ENCODE measurements at regions not wholly inside any gene's neighbourhood (a gene's known extent, or its start where the extent isn't known, plus 50 kb on each side); places are given as distances from the start of the nearest gene placed in this dataset.

- no peak overlapping the region for H2AFZ ChIP-seq (ENCODE audit: low read depth, low read length, poor library complexity, severe bottlenecking)
- peaks cover 7% of the 10 kb centered on the region in 2 experiments; a peak in 3 of 4 replicates for H3K9me3 ChIP-seq (ENCODE audit: control insufficient read depth in 1 of 2, insufficient read depth in 1 of 2, low read depth in 1 of 2, low read length in 2 of 2)
- H3K27me3 ChIP-seq (ENCODE audit: insufficient read depth, low read length) = no peaks in the 10 kb centered on the region
- H3K4me3 ChIP-seq (replicated peaks in 1 of 2; ENCODE audit: low read depth in 1 of 2, low read length in 2 of 2) = no peak overlapping the region
- no peaks in the 10 kb centered on the region for H4K20me1 ChIP-seq (ENCODE audit: insufficient read depth)
- H3K79me2 ChIP-seq (ENCODE audit: insufficient read depth, low read length) = no peaks in the 10 kb centered on the region
- H3K9ac ChIP-seq (ENCODE audit: low read length) = no peak overlapping the region
- BruUV-seq (replicated peaks) = no TSS peak
- ChIA-PET POLR2A (no interaction called here), RAD21 (ENCODE audit: low non-redundant PET in 1 of 2, low total read pairs in 2 of 2, uncharacterized antibody in 2 of 2, unreplicated experiment in 2 of 2) (no interaction called here), CTCF (no interaction called here)
- H3K27ac ChIP-seq (ENCODE audit: low read depth, low read length) = no peak overlapping the region
- no peaks in the 10 kb centered on the region for H3K36me3 ChIP-seq (ENCODE audit: control insufficient read depth in 1 of 2, insufficient read depth in 2 of 2, low read length in 2 of 2)
- no peak for DNase-seq (ENCODE audit: low read depth, low spot score)
- no peak for ATAC-seq
- H3K4me1 ChIP-seq (ENCODE audit: control insufficient read depth in 1 of 2, insufficient read depth in 2 of 2, low read length in 2 of 2) = no peaks in the 10 kb centered on the region
- TF ChIP-seq, protein P1, sequence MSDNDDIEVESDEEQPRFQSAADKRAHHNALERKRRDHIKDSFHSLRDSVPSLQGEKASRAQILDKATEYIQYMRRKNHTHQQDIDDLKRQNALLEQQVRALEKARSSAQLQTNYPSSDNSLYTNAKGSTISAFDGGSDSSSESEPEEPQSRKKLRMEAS (IDR thresholded peaks at IDR 0.05) = no peak
- TF ChIP-seq SRF (IDR thresholded peaks at IDR 0.05; ENCODE audit: low read depth) = no peak
- no peak for TF ChIP-seq RAD21 (IDR thresholded peaks at IDR 0.05; ENCODE audit: low read depth)
- no peak for TF ChIP-seq JUND (IDR thresholded peaks at IDR 0.05)
- no peak for TF ChIP-seq SIN3A (IDR thresholded peaks at IDR 0.05; ENCODE audit: low read depth)
- TF ChIP-seq EGR1 (IDR thresholded peaks at IDR 0.05; ENCODE audit: low read depth) = no peak
- TF ChIP-seq ZBTB33 (IDR thresholded peaks at IDR 0.05; ENCODE audit: extremely low read depth, insufficient replicate concordance, low read length) = no peak
- TF ChIP-seq CBX3 (IDR thresholded peaks at IDR 0.05; ENCODE audit: low read depth) = no peak
- TF ChIP-seq CEBPB (IDR thresholded peaks at IDR 0.05; ENCODE audit: low read depth) = no peak
- TF ChIP-seq, protein P2, sequence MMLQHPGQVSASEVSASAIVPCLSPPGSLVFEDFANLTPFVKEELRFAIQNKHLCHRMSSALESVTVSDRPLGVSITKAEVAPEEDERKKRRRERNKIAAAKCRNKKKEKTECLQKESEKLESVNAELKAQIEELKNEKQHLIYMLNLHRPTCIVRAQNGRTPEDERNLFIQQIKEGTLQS (IDR thresholded peaks at IDR 0.05) = no peak
- TF ChIP-seq EZH2 (IDR thresholded peaks at IDR 0.05) = no peak
- TF ChIP-seq SP1 (IDR thresholded peaks at IDR 0.05; ENCODE audit: low read depth) = no peak
- TF ChIP-seq TCF7L2 (IDR thresholded peaks at IDR 0.05; ENCODE audit: borderline replicate concordance, extremely low read depth, insufficient read depth, insufficient read length) = no peak
- TF ChIP-seq YY1 (IDR thresholded peaks at IDR 0.05; ENCODE audit: extremely low read depth, insufficient replicate concordance, low read depth, low read length) = no peak
- no peak for TF ChIP-seq ZNF274 (IDR thresholded peaks at IDR 0.05; ENCODE audit: low read depth, low read length)
- TF ChIP-seq, protein P3, sequence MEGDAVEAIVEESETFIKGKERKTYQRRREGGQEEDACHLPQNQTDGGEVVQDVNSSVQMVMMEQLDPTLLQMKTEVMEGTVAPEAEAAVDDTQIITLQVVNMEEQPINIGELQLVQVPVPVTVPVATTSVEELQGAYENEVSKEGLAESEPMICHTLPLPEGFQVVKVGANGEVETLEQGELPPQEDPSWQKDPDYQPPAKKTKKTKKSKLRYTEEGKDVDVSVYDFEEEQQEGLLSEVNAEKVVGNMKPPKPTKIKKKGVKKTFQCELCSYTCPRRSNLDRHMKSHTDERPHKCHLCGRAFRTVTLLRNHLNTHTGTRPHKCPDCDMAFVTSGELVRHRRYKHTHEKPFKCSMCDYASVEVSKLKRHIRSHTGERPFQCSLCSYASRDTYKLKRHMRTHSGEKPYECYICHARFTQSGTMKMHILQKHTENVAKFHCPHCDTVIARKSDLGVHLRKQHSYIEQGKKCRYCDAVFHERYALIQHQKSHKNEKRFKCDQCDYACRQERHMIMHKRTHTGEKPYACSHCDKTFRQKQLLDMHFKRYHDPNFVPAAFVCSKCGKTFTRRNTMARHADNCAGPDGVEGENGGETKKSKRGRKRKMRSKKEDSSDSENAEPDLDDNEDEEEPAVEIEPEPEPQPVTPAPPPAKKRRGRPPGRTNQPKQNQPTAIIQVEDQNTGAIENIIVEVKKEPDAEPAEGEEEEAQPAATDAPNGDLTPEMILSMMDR (IDR thresholded peaks at IDR 0.05 in 2 of 3, conservative IDR thresholded peaks at IDR 0.05 in 1 of 3; ENCODE audit: borderline replicate concordance in 1 of 3, insufficient read depth in 1 of 3, low read depth in 2 of 3, low read length in 2 of 3) = no peak
- TF ChIP-seq FOSL1 (IDR thresholded peaks at IDR 0.05; ENCODE audit: low read depth) = no peak
- TF ChIP-seq, protein P4, sequence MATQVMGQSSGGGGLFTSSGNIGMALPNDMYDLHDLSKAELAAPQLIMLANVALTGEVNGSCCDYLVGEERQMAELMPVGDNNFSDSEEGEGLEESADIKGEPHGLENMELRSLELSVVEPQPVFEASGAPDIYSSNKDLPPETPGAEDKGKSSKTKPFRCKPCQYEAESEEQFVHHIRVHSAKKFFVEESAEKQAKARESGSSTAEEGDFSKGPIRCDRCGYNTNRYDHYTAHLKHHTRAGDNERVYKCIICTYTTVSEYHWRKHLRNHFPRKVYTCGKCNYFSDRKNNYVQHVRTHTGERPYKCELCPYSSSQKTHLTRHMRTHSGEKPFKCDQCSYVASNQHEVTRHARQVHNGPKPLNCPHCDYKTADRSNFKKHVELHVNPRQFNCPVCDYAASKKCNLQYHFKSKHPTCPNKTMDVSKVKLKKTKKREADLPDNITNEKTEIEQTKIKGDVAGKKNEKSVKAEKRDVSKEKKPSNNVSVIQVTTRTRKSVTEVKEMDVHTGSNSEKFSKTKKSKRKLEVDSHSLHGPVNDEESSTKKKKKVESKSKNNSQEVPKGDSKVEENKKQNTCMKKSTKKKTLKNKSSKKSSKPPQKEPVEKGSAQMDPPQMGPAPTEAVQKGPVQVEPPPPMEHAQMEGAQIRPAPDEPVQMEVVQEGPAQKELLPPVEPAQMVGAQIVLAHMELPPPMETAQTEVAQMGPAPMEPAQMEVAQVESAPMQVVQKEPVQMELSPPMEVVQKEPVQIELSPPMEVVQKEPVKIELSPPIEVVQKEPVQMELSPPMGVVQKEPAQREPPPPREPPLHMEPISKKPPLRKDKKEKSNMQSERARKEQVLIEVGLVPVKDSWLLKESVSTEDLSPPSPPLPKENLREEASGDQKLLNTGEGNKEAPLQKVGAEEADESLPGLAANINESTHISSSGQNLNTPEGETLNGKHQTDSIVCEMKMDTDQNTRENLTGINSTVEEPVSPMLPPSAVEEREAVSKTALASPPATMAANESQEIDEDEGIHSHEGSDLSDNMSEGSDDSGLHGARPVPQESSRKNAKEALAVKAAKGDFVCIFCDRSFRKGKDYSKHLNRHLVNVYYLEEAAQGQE (IDR thresholded peaks at IDR 0.05; ENCODE audit: low read depth) = no peak
- no peak overlapping the region for H3K4me2 ChIP-seq (ENCODE audit: low read length)
- intact Hi-C loops (cut with micrococcal nuclease) = no loop called here
- no peaks in the 10 kb centered on the region for H3K9me2 ChIP-seq (ENCODE audit: insufficient read depth)
Measured at GRCh38 chr6:62707156-62707555, 421.1 kb upstream of the KHDRBS2 start.
